Right renal pelvis (tissue), 4 donors: ENCODE measurements at regions not wholly inside any gene's neighbourhood (a gene's known extent, or its start where the extent isn't known, plus 50 kb on each side); places are given as distances from the start of the nearest gene placed in this dataset.
"Not testable (repeated sequence)": the region's sequence is repeated elsewhere in the genome, so short reads cannot be mapped to it uniquely, and the experiment has no call there.

ENCODE experiments used
- DNase-seq, 4 donors: peaks; one replicate each; pipeline ENCODE4 v3.0.0-alpha.2; 2013; ENCODE audit warnings: low read depth in 4 of 4, low spot score in 3 of 4, missing footprints in 1 of 4

DNA sequence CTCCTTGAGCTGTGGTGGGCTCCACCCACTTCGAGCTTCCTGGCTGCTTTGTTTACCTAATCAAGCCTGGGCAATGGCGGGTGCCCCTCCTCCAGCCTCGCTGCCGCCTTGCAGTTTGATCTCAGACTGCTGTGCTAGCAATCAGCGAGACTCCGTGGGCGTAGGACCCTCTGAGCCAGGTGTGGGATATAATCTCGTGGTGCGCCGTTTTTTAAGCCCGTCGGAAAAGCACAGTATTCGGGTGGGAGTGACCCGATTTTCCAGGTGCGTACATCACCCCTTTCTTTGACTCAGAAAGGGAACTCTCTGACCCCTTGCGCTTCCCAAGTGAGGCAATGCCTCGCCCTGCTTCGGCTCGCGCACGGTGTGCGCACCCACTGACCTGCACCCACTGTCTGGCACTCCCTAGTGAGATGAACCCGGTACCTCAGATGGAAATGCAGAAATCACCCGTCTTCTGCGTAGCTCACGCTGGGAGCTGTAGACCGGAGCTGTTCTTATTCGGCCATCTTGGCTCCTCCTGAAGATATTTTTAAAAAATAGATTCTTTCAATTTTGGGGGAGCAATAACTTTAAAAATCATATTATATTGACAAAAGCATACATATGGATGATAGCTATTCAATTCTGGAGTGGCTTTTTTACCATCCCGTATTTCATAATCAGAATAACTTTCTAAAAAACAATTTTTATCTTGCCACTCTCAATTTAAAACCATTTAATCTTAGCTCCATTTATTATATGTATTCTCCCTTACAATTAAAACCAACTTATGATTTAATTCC lies 517.5 kb upstream of the NUDT12 start:
- DNase-seq, result not testable (repeated sequence)

DNA sequence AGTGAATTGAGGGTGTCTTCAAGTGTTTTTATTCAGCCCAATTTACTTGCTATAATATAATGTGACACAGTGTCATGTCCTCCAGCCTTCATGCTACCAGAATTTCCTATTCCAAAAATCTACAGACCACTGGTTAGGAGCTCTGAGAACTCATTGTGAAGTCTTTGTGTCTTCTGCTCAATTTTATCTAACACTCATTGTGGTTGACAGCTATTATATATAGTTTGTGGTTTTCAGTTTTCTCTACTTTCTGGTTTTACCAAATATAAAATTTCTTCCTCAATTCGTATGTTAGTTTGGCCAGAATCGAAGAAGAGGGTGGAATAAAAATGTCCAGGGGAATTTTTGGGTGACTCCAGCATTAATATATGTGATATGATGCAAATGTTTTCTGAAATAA lies 509.3 kb upstream of the NUDT12 start:
- DNase-seq, result no peak

DNA sequence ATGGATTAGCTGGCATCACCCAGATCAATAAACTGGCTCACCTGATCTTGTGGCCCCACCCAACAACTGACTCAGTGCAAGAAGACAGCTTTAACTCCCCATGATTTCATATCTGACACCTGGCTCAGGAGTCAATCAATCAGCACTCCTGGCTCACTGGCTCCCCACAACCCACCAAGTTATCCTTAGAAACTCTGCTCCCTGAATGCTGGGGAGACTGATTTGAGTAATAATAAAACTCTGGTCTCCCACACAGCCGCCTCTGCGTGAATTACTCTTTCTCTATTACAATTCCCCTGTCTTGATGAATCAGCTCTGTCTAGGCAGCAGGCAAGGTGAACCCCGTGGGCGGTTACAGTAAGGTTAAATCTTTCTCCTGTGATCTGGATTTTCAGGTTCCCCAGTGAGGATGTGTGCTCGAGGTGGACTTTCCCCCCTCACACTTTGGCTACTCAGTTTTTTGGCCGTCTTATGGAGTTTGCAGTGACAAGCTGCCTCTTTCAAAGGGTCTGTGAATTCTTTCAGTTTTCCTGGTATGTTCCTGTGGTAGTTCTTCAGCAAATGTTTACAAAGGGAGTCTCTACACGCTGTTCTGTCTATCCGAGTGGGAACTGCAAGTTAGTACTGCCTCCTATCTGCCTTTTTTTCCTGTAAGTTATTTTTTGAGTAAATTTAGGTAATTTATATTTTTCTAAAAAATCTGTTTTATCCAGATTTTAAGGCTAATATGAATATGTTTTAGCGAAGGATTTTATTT lies 500.2 kb upstream of the NUDT12 start:
- DNase-seq, result no peak

DNA sequence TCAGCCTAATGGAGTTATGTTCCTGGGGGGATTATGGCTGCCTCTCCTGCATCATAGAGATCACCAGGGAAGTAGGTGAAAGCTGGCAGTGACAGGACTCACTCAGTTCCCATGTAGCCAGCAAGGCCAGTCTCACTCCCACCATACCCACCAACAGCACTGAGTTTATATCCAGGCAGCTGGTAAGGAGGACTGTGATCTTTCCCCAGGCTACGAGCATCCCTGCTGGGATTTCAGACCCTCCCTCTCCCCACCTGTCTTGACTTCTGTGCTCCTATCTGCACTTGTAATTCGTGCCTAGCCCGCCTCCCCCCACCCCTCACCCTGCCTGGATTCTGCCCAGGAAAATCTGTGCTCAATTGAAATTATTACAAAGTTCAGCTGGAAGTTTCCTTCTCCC lies 499.1 kb upstream of the NUDT12 start:
- no peak for DNase-seq

DNA sequence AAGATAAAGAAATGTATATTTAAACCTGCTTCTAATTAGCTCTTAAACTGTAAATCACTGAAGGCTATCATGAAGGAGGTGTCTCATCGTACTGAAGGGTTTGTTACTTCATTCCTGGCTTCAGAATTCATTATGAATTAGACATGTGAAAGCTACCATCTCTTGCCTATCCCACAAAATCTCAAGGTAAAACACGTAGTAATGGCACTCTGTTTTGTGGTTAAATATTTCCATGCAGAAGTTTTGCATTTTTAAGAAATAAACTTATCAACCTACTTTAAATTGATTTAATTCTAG lies 490.7 kb upstream of the NUDT12 start:
- DNase-seq, result no peak

DNA sequence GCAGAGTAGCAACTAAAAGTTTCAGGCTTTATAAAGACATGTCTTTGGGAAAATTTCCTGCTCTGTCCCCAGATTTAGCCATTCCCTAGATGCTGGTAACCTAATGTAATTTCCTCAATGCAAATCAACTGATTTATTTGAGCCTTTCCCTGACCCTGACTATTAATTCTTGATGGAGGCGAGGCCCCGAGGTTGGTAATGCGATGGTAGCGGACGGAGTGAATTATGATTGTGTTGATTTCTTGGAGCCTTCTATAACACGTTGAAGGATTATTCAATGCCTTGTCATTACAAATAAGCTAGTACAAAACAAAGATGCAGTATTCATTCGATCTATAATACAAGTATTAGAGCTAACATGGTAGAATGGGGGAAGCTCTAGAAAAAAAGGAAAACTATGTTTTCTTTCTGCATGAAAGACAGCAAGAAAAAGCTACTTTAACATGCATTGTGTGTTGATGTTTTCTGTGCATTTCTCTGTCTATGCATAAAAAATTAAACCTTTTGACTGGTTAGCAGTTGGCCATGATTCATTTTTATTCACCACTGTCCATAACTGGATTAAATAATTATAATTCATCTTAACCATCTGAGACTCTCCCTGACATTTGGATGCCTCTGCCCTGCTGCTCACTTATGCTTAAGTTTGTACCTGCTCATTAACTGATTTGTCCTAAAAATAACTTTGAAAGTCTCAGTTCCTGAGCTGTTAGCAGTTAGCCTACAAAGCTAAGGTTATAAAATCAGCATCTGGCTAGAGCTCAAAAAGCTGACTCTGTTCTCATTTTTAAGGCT lies 490.2 kb upstream of the NUDT12 start:
- no peak for DNase-seq

DNA sequence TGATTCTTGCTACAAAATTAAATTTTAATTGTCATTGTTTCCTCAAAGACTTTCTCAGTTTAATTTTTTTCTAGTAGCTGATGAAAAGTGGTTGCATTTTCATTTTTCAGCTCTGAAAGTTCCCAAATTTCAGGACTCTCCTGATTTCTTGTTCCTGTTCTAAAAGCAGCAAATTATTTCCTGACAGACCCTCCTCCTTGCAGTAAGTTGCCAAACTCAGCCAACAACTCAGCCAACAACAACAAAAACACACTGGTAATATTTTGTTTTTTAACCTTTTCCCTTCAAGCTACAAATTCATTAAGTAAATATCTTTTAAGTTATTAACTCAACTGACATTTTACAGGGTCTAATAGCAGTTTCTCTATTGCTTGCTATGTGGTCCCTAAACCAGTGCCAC lies 487.8 kb upstream of the NUDT12 start:
- DNase-seq, result no peak

DNA sequence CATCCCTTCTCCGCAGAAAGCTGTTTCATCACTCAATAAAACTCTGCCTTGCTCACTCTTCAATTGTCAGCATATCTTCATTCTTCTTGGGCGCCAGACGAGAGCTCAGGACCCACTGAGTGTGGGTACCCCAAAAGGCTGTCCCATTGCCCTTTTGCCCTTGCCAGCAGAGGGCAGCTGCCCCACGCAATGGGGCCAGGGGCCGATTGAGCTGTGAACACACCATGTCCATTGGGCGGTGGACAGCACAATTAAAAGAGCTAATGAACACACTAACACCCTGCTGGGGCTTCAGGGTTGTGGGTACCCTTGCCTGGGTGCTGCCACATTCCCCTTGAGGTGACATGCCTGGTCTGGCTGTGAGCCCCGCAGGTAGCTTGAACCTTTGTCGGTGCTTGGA lies 487.2 kb upstream of the NUDT12 start:
- DNase-seq, result no peak

DNA sequence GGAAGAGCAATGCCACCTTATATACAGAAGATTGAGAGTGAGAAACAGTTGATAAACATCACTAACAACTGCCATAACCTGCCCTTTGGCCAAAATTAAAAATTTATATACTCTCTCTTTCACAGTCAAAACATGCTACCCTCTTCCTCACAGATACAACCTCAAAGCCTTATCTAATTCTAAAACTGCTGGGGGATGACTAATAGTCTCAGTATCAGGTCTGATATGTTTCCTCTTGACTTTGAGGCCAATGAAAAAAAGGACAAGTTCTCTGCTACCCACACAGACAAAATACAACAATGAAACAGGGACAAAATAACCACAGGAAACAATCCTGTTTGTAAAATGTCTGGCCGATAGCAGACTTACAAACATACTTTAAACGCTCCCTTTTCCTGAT lies 485.6 kb upstream of the NUDT12 start:
- no peak for DNase-seq

DNA sequence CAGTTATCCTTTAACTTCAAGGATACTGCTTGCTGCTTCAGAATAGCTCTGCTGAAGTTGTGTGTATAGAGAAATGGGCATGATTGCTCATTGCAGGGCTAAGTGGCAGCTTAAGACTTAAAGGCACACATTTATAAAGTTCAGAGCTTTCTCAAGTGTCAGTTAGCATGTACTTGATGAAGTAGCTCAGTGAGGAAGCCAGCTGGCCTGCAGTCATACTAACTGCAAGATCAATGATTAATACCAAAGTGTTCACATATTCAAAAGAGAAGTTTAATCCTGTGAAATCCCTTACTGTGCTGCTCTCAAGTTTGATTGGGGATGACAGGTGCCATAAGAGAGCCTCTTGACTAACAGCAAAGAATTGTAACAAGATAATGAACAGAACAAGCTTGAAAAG lies 483.4 kb upstream of the NUDT12 start:
- no peak for DNase-seq

DNA sequence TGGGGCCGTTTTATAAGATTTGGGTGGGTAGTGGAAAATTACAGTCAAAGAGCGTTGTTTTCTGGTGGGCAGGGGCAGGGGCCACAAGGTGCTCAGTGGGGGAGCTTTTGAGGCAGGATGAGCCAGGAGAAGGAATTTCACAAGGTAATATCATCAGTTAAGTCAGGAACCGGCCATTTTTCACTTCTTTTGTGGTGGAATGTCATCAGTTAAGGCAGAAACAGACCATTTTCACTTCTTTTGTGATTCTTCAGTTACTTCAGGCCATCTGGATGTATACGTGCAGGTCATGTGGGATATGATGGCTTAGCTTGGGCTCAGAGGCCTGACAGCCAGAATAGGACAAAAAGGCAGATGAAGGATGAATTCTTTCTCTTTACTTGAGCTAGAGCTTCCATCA lies 477.3 kb upstream of the NUDT12 start:
- DNase-seq, result not testable (repeated sequence)

DNA sequence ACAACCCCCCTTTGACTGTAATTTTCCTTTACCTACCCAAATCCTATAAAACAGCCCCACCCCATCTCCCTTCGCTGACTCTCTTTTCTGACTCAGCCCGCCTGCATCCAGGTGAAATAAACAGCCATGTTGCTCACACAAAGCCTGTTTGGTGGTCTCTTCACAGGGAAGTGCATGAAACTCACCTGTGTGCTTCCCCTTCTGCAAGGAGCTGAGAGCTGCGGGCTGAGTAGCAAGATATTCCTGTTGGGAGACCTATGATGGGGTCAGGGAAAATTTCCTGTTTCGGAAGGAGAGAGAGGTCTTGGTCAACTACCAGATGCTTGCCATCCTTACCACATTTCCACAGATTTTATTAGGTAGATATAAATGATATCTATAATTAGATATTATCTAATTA lies 474.5 kb upstream of the NUDT12 start:
- DNase-seq, result not testable (repeated sequence)

DNA sequence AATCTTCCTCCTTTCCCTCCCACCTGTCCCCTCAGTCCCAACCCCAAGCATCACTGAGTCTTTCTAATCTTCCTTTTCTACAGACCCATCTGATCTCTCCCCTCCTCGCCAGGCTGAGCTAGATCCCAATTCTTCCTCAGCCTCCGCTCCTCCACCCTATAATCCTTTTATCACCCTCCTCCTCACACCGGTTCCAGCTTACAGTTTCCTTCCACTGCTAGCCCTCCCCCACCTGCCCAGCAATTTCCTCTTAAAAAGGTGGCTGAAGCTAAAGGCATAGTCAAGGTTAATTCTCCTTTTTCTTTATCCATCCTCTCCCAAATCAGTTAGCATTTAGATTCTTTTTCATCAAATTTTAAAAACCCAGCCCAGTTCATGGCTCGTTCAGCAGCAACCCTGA lies 470.6 kb upstream of the NUDT12 start:
- not testable (repeated sequence) for DNase-seq

DNA sequence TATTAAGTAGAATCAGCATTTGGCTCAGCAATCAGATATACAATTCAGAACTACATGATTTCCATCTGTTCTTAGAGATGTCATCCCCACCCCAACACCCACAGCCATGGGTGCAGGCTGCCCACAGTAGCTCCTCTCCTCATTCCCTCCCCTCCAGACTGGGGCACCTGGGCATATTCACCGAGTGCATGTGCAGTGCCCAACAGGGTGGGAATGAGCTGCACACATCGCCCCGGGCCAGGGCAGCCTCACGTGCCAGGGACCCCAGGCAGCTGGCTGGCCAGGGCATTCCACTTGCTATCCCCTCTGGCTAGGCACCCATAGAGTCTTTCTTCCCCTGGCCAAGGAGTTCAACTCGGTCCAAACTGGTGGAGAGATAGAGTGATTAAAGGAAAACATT lies 461.9 kb upstream of the NUDT12 start:
- no peak for DNase-seq

DNA sequence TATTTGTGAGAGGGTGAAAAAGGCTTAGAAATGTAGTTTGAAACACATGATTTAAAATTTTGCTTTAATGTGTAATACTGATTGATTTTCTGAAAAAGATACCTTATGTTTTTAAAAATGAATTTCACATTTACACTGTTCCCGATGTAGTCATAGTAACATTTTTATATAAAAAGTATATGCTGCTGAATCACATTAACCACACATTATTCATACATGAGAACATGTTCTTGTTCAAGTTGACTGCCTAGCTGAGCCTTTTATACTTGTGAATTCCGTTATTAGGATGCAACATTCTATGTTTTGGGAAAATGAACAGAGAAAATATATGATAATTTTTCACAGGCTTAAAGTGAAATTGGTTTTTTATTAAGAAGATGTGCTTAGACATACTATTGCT lies 461.1 kb upstream of the NUDT12 start:
- DNase-seq, result no peak

DNA sequence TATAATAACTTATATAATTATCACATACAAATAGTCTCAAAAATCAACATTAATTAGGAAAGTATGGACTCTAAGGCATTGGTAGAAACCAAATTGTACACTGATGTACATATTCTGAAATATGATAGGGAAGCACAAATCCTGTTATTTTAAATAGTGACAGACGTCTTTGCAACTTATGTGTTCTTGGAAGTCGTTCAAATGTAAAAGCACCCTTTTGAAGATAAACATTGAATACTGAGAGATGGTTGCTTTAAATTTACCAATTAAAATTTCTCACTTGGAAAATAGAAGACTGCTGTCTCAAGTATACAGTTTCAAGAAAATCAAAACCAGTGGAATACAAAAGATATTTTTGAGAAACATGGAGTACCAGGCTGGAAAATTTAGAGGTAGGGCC lies 457.4 kb upstream of the NUDT12 start:
- DNase-seq, result no peak

DNA sequence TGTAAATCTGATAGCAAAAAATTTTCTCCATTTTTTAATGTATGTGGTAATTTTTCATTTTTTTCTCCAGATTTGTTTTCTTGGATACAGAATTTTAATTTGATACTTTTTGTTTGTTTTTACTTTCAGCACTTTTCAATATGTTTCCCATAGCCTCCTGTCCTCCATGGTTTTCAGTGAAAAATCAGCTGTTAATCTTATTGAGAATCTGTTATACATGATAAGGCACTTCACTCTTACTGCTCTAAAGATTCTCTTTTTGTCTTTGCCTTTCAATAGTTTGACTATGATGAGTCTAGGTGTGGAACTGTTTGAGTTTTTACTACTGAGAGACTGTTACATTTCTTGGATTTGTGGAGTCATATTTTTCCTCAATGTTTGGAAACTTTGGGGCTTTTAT lies 455.7 kb upstream of the NUDT12 start:
- no peak for DNase-seq

DNA sequence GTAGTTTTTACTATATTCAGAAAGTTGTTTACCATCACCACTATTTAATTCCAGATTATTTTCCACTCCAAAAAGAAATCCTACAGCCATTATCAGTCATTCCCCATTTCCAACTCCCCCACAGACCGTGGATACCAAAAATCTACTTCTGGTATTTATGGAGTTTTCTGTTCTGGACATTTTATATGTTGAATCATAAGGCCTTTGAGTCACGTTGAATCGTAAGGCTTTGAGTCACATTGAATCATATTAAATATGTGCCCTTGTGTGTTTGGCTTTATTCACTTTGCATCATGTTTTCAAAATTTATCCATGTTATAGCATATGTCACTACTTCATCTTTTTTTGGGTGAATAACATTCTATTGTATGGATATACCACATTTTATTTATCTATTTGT lies 454.1 kb upstream of the NUDT12 start:
- no peak for DNase-seq

DNA sequence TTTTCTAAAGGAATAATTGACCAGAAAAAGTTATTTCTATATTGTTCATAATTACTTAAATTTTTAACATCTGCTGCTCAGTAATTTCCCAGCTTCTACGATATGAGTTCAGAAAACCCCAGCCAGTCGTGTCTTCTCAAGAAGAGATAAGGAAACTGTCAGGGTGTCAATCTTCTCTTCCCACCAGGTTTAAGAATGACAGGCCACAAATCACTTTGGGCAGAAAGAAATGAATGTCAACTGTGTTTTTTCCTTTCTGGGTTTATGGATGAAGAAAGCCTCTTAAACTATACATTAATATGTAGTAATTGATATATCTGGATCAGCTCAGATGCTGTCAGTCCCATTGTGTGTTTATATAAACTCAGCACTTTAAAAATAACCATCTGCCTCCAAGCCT lies 453.2 kb upstream of the NUDT12 start:
- no peak for DNase-seq

DNA sequence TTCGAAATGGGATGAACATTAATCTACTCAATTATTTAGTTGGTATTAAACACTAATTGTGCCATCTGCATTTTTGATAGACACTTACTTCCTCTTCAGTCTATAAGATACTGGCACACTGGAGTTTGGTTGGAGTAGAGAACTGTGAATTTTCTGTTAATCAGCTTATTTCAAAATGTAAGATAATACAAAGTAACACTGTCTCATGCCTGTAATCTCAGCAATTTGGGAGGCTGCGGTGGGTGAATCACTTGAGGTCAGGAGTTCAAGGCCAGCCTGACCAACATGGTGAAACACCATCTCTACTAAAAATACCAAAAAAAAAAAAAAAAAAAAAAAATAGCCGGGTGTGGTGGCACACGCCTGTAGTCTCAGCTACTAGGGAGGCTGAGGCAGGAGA lies 440.2 kb upstream of the NUDT12 start:
- DNase-seq, result not testable (repeated sequence)

DNA sequence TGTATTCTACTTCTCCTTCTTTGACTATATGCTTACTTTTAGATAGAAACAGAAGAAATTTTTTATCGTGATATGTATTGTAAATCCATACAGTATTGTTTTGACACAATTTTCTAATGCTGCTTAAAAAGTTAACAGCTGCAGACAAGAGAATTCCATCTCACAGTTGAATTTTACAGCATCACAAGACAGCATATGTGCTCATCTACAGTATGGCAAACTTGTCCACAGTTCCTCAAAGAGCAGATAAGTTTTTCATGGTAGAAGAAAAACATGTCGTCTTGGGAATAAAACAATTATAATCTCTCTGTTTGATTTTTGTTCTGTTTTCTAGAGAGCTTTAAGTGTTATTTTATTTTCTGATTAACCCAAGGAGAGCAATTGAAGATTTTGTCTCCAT lies 438.5 kb upstream of the NUDT12 start:
- no peak for DNase-seq

DNA sequence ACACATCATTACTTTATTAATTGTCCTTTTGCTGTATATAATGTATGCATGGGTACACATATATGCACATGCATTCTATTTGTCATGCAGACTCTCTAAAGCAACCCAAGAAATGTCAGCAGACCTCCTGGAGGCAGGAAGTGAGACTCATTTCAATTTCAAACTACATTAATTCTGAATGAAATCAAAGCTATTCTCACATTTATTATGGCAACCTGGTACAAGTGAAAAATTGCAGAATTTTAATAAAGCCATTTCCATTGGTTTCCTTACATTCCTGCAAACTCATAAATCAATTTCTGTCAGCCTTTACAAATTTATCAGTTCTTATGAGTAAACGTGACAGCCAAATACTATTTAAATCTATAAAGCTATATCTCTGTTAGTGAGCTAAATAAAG lies 430.4 kb upstream of the NUDT12 start:
- DNase-seq, result no peak
